Adrenal gland (tissue), 5 donors: ENCODE measurements at regions not wholly inside any gene's neighbourhood (a gene's known extent, or its start where the extent isn't known, plus 50 kb on each side); places are given as distances from the start of the nearest gene placed in this dataset.

Experiments
- POLR2A ChIP-seq, 2 donors: fragments of 450-650 bp; IDR thresholded peaks; one replicate each; pipeline ENCODE4 v1.6.1; 2017; ENCODE audit warnings: antibody characterized with exemption in 2 of 2, mild to moderate bottlenecking in 2 of 2, moderate library complexity in 1 of 2
- TF ChIP-seq, protein P1 (sequence below), 6 experiments: fragments of 450-650 bp in 4 of 6; fragments of 200-600 bp in 2 of 6; sonication (generic) in 1 of 6; IDR thresholded peaks; 1 replicate in 5 of 6; 2 replicates in 1 of 6; pipeline versions ENCODE4 v1.5.1 to v1.8.0; 2016 to 2021; ENCODE audit warnings: antibody characterized with exemption in 6 of 6, mild to moderate bottlenecking in 2 of 6, moderate library complexity in 1 of 6
- donor health status: DM: no; HTN: no; CAD: no.

DNA sequence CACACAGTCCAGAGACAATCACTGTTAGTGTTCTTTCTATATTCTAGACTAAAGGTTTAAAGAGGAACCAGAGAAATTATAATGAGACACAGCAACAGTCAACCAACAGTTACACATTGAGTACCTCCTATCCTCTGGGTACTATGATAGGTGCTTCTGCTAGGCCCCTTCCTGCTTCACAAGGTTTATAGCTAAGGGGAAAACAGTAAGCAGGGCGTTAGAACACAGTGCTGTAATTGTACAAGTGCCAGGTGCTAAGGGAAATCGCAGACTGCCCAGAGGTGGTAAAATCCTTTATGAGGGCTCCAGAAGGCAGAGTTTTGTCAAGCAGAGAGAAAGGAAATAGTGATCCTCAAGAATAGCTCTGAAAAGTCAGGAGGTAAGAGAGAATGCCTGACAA lies 297.2 kb upstream of the FAT3 start:
- TF ChIP-seq, protein P1, sequence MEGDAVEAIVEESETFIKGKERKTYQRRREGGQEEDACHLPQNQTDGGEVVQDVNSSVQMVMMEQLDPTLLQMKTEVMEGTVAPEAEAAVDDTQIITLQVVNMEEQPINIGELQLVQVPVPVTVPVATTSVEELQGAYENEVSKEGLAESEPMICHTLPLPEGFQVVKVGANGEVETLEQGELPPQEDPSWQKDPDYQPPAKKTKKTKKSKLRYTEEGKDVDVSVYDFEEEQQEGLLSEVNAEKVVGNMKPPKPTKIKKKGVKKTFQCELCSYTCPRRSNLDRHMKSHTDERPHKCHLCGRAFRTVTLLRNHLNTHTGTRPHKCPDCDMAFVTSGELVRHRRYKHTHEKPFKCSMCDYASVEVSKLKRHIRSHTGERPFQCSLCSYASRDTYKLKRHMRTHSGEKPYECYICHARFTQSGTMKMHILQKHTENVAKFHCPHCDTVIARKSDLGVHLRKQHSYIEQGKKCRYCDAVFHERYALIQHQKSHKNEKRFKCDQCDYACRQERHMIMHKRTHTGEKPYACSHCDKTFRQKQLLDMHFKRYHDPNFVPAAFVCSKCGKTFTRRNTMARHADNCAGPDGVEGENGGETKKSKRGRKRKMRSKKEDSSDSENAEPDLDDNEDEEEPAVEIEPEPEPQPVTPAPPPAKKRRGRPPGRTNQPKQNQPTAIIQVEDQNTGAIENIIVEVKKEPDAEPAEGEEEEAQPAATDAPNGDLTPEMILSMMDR (IDR thresholded peaks at IDR 0.05): no peak
- no peak for TF ChIP-seq POLR2A (IDR thresholded peaks at IDR 0.05)
